ENCODE measurements at regions not wholly inside any gene's neighbourhood (a gene's known extent, or its start where the extent isn't known, plus 50 kb on each side); places are given as distances from the start of the nearest gene placed in this dataset.

DNA sequence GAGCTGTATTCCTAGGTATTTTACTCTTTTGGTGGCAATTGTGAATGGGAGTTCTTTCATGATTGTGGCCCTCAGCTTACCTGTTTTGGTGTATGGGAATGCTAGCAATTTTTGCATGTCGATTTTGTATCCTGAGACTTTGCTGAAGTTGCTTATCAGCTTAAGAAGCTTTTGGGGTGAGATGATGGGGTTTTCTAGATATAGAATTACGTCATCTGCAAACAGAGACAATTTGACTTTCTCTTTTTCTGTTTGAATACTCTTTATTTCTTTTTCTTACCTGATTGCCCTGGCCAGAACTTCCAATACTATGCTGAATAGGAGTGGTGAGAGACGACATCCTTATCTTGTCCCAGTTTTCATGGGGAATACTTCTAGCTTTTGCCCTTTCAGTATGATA lies 191.2 kb downstream of the KCNE4 start:
- Histone ChIP-seq H3K4me3 (ENCODE audit: insufficient read depth, low read depth, low read length) (no peak overlapping the region), H3K4me1 (ENCODE audit: insufficient read depth, low read length) (no peaks in the 10 kb centered on the region), H3K79me2 (ENCODE audit: insufficient read depth, low read length) (no peaks in the 10 kb centered on the region), H3K27me3 (ENCODE audit: insufficient read depth, low read length) (no peaks in the 10 kb centered on the region), H4K20me1 (ENCODE audit: insufficient read depth, low read length) (no peaks in the 10 kb centered on the region), H3K4me2 (ENCODE audit: low read length) (no peak overlapping the region), H2AFZ (ENCODE audit: low read depth, low read length) (no peak overlapping the region), H3K27ac (ENCODE audit: low read depth, low read length) (no peak overlapping the region), H3K36me3 (ENCODE audit: insufficient read depth, low read length) (no peaks in the 10 kb centered on the region), H3K9ac (ENCODE audit: low read length) (no peak overlapping the region), H3K9me3 (ENCODE audit: insufficient read depth, low read depth, low read length) (no peaks in the 10 kb centered on the region)
- H3K27ac Mint-ChIP-seq (ENCODE audit: unreplicated experiment): no peak overlapping the region
- H3K36me3 Mint-ChIP-seq (ENCODE audit: low read depth, unreplicated experiment): peaks cover 3% of the 10 kb centered on the region
- H3K27me3 Mint-ChIP-seq (ENCODE audit: low read depth, unreplicated experiment): no peaks in the 10 kb centered on the region
- DNase-seq (ENCODE audit: low read depth): no peak
- H3K9me3 Mint-ChIP-seq (ENCODE audit: unreplicated experiment): peaks cover 6% of the 10 kb centered on the region
- no peak for TF ChIP-seq EZH2 (IDR thresholded peaks at IDR 0.05; ENCODE audit: insufficient read depth, low read length)
- no peak for TF ChIP-seq CTCF (IDR thresholded peaks at IDR 0.05; ENCODE audit: insufficient read depth, low read depth, low read length)
- H3K4me3 Mint-ChIP-seq (ENCODE audit: unreplicated experiment): no peak overlapping the region
- peaks cover 4% of the 10 kb centered on the region for H3K4me1 Mint-ChIP-seq (ENCODE audit: low read depth, unreplicated experiment)
- no peak for FAIRE-seq

GRCh38 chr2:223247136-223247535 lies 195.1 kb downstream of the KCNE4 start:
- peak; percentile 19 for DNase-seq (ENCODE audit: low read depth)
- no peak overlapping the region for H3K4me3 Mint-ChIP-seq (ENCODE audit: unreplicated experiment)

More at GRCh38 chr2:223247136-223247535, 195.1 kb downstream of the KCNE4 start:
- no peaks in the 10 kb centered on the region for H3K27me3 ChIP-seq (ENCODE audit: insufficient read depth, low read length)
- H3K9ac ChIP-seq (ENCODE audit: low read length): no peak overlapping the region
- Mint-ChIP-seq H3K9me3 (ENCODE audit: unreplicated experiment) (peaks cover 6% of the 10 kb centered on the region), H3K27me3 (ENCODE audit: low read depth, unreplicated experiment) (no peaks in the 10 kb centered on the region), H3K27ac (ENCODE audit: unreplicated experiment) (no peak overlapping the region), H3K36me3 (ENCODE audit: low read depth, unreplicated experiment) (peaks cover 3% of the 10 kb centered on the region), H3K4me1 (ENCODE audit: low read depth, unreplicated experiment) (no peaks in the 10 kb centered on the region)
- no peaks in the 10 kb centered on the region for H4K20me1 ChIP-seq (ENCODE audit: insufficient read depth, low read length)
- no peak overlapping the region for H3K27ac ChIP-seq (ENCODE audit: low read depth, low read length)
- no peaks in the 10 kb centered on the region for H3K4me1 ChIP-seq (ENCODE audit: insufficient read depth, low read length)
- no peak overlapping the region for H3K4me2 ChIP-seq (ENCODE audit: low read length)
- no peaks in the 10 kb centered on the region for H3K36me3 ChIP-seq (ENCODE audit: insufficient read depth, low read length)
- no peaks in the 10 kb centered on the region for H3K9me3 ChIP-seq (ENCODE audit: insufficient read depth, low read depth, low read length)
- TF ChIP-seq EZH2 (IDR thresholded peaks at IDR 0.05; ENCODE audit: insufficient read depth, low read length) (no peak), CTCF (IDR thresholded peaks at IDR 0.05; ENCODE audit: insufficient read depth, low read depth, low read length) (peak; percentile 50)
- H3K79me2 ChIP-seq (ENCODE audit: insufficient read depth, low read length): no peaks in the 10 kb centered on the region
- no peak overlapping the region for H2AFZ ChIP-seq (ENCODE audit: low read depth, low read length)
- FAIRE-seq: no peak
- no peak overlapping the region for H3K4me3 ChIP-seq (ENCODE audit: insufficient read depth, low read depth, low read length)
